ENCODE measurements at regions not wholly inside any gene's neighbourhood (a gene's known extent, or its start where the extent isn't known, plus 50 kb on each side); places are given as distances from the start of the nearest gene placed in this dataset.
A peak's percentile ranks its signal among the peaks of the same experiment; 100 is the strongest.

- no peak for DNase-seq
Measured at GRCh38 chr10:118835682-118836326, 81.0 kb upstream of the CACUL1 start.

DNA sequence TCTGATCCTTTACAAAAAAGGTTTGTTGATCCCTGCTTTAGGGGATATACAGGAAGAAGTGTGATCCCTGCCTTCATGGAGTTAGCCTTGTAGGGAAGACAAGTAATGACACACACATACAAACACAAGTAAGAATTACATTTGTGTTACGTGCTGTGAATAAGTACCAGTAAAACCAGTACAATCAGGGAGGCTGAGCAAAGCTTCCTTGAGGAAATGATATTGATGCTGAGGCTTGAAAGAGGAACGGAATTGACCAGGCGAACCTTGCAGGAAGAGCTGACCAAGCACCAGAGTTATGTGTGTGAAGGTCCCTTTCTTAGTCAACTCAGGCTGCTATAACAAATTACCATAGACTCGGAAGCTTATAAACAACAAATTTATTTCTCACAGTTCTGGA lies 83.6 kb upstream of the CACUL1 start:
- DNase-seq = no peak

- no peak for DNase-seq
Measured at GRCh38 chr10:118839348-118839747, 84.6 kb upstream of the CACUL1 start.

DNA sequence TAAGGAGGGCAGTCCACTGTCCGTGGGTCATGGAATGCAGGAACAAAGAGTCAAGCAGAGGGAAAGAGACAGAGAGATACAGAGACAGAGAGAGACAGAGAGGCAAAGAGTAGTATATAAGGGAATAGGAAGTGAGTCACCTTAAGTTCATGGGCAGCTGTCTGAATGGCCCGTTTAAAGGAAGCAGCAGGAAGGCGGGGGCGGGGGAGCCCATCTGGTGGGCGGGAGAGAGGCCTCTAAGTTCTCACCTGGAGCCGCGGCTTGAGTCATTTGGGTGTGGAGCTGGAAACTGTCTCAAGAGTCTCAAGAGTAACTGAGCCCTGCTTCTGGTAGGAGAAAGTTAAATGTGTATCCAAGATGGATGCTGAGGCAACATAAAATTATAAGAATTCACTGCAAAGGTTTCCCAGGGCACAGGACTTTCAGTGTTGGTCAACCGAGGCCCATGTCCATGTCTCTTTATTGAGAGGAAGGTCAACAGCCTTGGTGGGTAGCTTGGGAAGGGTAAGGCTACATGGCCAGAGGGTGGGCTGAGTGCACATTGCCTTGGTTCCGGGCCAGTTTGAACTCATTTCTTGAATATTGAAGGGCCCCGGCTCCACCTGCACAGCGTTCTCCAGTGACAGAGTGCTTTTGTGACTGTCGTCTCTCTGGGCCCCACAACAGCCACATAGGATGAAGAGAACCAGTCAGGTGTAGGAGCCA lies 85.5 kb upstream of the CACUL1 start:
- no peak for DNase-seq

DNA sequence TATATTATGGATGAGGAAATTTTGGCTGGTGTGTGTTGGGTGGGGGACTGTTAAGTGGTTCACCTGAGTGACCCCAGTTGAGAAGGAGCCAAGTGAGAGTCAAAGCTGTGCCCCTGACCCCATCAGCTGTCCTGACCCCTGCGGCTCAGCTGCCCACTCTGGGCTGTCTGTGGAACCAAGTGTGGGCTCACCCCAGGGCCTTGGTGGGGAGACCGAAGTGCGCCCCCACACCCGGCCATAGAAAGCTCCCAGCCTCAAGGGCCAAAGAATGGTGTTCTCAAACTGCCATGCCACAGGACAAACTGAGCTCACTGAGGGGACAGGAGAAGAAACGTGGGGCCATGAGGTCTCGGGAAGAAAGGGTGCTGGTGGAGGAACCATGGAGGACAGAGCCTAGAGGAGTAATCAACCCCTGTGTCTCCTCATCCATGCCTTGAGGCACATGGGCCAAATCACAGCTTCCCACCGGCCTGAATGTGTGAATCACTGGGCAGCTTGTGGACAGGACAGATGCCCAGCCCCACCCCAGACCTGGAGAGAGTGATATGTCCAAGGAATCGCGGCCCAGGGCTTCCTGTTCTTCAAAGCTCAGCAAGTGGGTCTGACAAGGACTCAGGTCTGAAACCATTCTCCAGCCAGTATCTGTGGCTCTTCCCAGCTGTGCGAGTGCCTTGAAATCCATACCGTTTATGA lies 86.2 kb upstream of the CACUL1 start:
- no peak for DNase-seq

- DNase-seq = no peak
Measured at GRCh38 chr10:118841881-118842605, 87.3 kb upstream of the CACUL1 start.

GRCh38 chr10:118842843-118843624 lies 88.3 kb upstream of the CACUL1 start:
- no peak for DNase-seq

- DNase-seq = no peak
Measured at GRCh38 chr10:118843647-118844265, 89.0 kb upstream of the CACUL1 start.

DNA sequence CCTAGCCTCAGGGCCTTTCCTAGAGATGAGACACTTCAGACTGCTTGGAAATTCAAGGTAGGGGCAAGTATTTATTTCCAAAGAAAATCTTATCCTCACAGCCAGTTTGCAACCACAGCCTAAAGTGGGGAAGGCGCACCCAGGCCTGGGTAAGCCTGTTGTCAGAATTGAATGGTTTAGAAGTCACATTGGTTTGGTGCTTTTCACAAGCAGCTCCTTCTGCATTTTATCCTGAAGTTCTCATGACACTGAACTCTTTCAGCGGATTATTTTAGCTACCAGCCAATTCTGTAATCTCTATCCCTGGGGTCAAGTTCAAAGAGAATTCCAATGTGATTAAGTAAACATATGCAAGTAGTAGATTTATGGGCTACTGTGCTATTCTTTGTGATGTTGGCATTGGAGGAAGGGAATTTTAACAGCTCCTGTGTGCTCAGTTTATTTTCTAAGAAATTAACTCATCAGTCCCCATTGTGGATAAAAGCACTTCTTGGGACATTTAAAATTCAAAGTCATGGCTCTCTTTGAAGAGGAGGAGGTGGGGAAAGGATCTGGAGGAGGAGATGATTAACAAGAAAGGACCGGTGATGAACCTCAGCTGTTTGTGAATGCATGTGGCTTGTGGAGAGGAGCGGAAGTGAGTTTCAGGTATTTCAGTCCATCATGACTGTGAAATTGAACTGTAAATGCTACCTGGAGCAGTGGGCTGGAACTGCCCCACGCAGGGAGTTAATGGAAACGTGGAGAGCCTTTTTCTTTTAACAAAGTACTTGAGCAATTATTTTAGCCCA lies 90.2 kb upstream of the CACUL1 start:
- DNase-seq = no peak

DNA sequence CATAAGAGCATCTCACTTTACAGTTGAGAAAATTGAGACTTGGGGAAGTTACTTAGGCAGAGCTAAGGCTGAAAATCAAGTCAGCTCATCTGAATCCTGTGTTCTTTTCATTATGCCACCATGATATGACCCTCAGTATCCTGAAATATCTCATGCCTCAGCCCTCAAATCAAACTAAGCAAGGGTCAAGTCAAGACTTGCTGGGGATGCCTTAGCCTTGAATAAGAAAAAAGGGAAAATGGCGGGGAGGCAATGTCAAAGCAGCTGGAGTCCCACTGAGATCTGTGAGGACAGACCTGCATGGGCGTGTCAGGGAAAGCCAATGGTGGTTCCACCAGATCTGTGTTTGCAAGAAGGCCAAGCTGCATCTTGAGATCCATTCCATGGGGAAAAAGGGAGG lies 91.0 kb upstream of the CACUL1 start:
- no peak for DNase-seq

- peak; percentile 44 to 45 for DNase-seq
Measured at GRCh38 chr10:118850418-118851061, 95.8 kb upstream of the CACUL1 start.

- no peak for DNase-seq
Measured at GRCh38 chr10:118851062-118852035, 96.6 kb upstream of the CACUL1 start.

DNA sequence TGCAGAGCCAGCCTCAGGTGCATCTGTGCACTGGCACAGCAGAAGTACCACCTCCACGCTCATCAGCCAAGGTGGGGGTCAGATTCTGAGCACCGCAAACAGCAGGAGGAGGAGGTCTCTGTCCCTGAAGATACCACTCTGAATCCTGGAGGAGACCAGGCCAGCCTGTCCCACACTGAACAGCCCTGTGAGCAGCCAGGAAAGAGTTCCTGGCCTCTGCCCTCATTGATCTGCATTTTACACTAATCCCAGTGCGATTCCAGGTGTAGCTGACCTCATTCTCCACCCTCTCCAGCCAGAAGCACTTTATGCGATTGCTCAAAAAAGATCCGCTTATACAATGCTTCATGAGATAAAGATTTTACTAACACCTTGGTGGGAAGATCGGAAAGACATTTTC lies 99.1 kb upstream of the CACUL1 start:
- no peak for DNase-seq

- DNase-seq = no peak
Measured at GRCh38 chr10:118856106-118856505, 101.3 kb upstream of the CACUL1 start.

DNA sequence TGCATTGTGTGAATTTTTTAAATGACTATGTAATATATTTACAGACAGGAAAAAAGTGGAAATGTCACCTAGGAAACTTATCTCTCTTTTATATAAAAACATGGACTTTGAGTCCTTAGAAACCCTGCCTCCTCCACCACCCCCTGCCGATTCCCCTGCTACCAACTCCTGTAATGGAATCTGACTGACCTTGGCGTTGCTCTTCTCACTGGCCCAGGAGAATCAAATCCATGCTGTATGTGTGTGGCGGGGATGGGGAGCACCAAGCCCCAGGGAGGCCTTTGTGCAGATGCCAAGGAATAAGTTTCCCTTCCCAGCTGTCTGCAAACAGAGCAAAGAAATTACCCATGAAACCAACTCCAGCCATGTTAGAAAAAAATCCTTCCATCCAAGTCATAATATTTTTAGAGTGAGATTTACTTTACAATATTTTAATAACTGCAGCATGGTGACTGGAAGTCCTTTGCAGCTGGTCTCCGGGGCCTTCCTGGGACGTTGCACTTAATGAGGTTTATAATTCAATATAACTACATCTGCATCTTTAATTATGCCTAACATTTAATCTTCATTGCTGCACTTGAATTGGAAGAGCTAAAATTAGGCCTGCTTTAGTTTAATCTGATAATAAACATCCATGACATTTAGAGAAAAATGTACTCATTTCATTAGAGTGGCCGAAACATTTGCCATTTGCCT lies 111.4 kb upstream of the CACUL1 start:
- no peak for DNase-seq

GRCh38 chr10:118867768-118868167 lies 113.0 kb upstream of the CACUL1 start:
- no peak for DNase-seq

- DNase-seq = no peak
Measured at GRCh38 chr10:118868589-118868988, 113.8 kb upstream of the CACUL1 start.

- peak in 1 of 2 donors; percentile 2 for DNase-seq
Measured at GRCh38 chr10:118870467-118871243, 115.9 kb upstream of the CACUL1 start.
